ENCODE measurements at regions not wholly inside any gene's neighbourhood (a gene's known extent, or its start where the extent isn't known, plus 50 kb on each side); places are given as distances from the start of the nearest gene placed in this dataset.

- DNase-seq: no peak
These were observed 136.5 kb downstream of the DSEL start for GRCh38 chr18:67379981-67380380.

GRCh38 chr18:67376372-67376771 is 140.1 kb downstream of the DSEL start:
- no peak for DNase-seq

DNA sequence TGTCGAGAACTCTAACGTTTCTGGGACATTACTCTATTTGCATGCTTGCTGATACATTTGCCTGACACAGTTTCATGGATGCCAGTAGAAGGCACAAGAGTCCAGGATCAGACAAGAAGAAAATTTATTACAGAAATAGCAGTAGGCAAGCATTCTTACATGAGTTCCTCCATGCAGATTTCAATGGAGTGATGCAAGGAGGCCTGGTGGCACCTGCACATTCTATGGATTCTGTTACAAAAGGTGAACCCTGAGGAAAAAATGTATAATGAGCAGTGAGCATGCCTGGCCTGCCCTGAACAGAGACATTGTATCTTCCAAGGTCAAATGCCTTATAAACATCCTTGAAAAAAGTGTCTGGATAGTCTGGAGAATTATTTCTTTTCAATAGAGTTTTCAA is 142.9 kb downstream of the DSEL start:
- no peak for DNase-seq

DNA sequence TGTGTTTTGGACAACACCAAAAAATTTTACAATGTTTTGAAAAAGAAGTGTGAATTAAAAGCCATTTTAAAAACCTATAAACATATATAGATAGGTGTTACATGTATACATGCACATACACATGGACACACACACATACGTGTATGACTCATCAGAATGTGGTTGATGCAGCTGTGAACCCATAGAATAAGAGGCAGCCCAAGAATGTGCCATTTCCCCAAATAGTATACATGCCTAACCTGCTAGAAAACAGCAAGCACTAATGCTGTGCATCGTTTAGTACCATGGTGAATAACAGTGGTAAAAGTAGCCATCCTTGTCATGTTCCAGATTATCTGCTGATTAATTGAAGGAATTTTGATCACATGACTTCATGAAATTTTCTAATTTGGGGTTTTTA is 149.0 kb downstream of the DSEL start:
- DNase-seq: no peak

DNA sequence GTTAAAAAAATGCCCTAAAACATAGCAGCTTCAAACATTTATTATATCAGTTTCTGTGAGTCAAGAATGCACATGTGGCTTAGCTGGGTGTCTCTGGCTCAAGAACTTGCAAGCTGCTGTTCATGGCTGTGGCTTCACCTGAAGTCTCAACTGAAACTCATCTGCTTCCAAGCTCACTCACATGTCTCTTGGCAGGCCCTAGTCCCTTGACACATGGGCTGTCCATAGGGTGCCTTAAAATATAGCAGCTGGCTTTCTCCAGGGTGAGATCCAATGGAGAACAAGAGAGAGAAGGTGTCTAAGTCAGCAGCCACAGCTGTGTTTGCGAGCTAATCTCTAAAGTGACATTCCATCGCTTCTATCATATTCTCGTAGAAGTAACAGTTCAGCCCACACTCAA is 152.8 kb downstream of the DSEL start:
- no peak for DNase-seq

DNA sequence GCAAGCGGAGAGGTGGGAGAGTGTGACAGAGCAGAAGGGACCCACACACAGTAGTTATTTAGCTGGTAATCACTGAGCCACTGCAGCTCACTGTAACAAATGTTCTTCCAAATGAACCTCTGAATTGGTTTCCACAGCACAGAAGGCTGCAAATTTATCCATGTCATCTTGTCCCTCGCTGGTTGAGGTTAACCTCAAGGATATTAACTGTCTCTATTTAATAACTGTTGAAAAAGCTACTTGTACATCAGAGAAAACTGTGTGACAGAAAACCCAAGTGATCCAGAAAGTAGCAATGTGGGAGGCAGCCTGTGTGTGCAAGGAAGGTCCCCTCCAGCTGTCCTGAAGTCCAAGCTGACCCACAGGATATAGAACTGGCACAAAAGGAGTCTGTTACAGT is 153.6 kb downstream of the DSEL start:
- DNase-seq: no peak

- no peak for DNase-seq
These were observed 156.4 kb downstream of the DSEL start for GRCh38 chr18:67359873-67360838.

DNA sequence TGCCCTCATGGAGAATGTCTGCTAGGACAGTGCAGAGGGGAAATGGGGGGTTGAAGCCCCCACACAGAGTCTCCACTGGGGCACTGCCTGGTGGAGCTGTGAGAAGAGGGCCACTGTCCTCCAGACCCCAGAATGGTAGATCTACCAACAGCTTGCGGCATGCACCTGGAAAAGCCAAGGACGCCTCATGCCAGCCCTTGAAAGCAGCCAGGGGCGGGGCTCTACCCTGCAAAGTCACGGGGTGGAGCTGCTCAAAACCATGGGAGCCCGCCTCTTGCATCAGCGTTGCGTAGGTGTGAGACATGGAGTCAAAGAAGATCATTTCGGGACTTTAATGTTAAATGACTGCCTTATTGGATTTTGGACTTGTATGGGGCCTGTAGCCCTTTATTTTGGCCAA is 157.6 kb downstream of the DSEL start:
- DNase-seq: no peak

- DNase-seq: no peak
These were observed 161.8 kb downstream of the DSEL start for GRCh38 chr18:67354692-67355091.

DNA sequence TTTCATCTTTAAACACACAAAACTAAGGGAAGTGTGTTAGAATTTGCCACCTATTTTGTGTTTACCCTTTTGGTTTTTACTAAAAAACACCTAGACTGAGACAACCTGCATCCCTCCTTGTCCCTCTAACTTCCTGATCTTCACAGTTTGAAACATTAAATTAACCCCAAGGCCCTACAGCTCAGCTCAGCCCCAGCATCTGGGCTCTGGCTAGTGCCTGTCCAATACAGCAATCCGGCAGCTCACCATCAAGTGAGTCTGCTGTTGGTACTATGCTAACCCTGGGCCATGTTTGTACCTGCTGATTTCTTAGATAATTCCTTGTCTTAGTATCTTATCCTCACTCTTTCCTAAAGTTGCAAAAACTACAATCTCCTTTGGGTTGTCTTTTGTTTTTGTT is 162.4 kb downstream of the DSEL start:
- DNase-seq: no peak

- DNase-seq: no peak
These were observed 169.1 kb downstream of the DSEL start for GRCh38 chr18:67347438-67347837.

DNA sequence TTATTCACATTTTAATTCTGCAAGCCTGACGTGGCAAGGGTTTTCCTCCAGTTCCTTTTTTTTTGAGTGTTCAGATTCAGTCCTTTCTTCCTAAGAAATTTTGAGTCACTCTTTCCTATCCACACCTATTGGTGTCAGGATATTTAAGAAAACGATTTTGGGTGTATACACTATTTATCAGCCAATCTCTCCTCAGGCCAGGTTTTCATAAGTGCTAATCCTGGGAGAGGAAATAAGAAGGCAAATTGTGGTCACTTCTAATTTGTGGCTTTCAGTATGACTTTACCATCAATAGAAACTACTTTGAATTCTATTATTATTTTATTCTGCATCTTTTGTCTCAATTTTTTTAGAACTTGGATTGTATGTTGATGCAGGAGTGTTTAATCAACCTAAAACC is 174.4 kb downstream of the DSEL start:
- no peak for DNase-seq

DNA sequence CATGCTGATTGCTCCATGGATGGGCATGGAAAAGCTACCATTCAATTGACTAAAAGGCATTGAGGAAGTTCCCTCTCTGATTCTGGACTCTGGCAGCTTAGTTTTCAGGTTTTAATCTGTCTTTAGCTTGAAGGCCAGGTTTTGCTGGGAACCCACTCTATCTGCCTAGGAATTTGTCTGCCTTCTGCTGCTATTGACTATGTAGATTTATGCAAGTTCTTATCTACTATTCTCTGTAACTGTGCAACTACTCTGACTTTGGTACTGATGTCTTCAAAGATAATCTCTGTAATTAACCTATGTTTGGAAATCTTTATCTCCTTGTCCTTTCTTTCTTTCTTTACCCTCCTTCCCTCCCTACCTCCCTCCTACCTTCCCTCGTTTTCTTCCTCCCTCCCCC is 178.8 kb downstream of the DSEL start:
- DNase-seq: no peak

DNA sequence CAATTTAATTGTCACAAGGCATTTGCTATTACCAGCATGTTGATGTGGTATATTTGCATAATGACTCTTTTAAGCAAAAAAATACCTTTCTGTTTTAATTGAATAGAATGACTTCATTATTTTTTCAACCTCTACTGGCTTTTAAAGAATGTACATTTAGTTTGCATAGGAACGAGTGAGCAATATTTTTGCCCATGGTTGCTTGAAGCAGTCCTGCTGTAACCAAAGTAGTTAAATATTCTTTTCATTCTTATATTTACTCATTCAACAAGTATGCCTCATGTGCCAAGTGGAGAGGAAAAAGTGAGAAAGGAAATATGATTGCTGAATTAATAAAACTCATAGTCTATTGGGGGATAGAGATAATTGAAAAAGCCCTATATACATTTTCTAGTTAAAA is 184.7 kb downstream of the DSEL start:
- DNase-seq: no peak

DNA sequence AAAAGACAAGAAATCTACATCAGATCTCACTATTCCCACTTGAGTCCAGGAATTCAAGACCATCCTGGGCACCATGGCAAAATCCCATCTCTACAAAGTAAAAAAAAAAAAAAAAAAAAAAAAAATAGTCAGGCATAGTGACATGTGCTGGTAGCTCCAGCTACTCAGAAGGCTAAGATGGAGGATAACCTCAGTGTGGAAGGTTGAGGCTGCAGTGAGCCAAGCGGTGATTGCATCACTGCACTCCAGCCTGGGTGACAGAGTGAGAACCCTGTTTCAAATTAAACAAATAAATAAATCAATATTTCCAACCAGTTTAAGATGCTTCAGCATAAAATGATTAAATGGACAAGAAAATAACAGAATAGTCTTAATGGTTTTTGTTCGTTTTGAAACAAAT is 197.4 kb downstream of the DSEL start:
- DNase-seq: no peak

GRCh38 chr18:67318651-67319050 is 197.9 kb downstream of the DSEL start:
- DNase-seq: no peak

DNA sequence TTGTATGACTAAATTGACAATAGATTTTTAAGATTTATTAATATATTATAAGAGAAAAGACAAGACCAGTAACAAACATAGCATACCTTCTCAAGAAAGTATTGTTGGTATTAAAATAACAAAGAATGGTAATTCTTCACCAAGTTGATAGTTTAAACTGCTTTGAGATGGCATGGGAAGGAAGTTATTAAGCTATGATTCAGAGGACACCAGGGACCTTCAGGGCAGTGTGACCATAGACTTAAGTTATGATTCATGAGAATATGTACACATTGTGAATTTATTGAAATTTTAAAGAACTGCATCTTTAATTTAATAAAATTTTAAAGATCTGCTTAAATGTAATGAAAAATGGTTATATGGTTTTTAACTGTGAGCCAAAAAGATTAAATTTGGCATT is 205.7 kb downstream of the DSEL start:
- DNase-seq: no peak

- DNase-seq: no peak
These were observed 207.7 kb downstream of the DSEL start for GRCh38 chr18:67308819-67309218.

- no peak for DNase-seq
These were observed 211.1 kb downstream of the DSEL start for GRCh38 chr18:67305466-67305865.

DNA sequence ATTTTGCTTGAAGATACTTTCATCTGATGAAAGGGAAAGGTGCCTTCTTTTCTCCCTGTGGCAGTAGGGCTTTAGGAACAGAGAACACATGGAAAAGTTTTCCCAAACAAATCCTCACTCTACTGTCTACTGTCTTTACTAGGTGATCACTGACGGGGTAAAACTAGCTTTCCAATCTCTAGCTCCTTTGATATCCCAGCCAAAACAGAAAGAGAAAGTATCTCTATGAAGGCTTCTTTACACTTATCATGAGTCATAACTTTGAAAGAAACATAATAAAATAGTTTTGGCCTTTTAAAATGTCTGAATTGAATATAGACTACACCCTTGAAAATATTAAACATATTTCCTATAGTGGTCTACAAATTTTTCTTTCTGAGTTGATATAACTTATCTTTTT is 214.5 kb downstream of the DSEL start:
- DNase-seq: no peak

- no peak for DNase-seq
These were observed 214.9 kb downstream of the DSEL start for GRCh38 chr18:67301592-67301991.

GRCh38 chr18:67300498-67300897 is 216.0 kb downstream of the DSEL start:
- DNase-seq: no peak

- no peak for DNase-seq
These were observed 223.7 kb downstream of the DSEL start for GRCh38 chr18:67292814-67293213.

- no peak for DNase-seq
These were observed 226.1 kb downstream of the DSEL start for GRCh38 chr18:67290421-67290820.

GRCh38 chr18:67285583-67285982 is 230.9 kb downstream of the DSEL start:
- DNase-seq: no peak
